ENCODE measurements at regions not wholly inside any gene's neighbourhood (a gene's known extent, or its start where the extent isn't known, plus 50 kb on each side); places are given as distances from the start of the nearest gene placed in this dataset.

DNA sequence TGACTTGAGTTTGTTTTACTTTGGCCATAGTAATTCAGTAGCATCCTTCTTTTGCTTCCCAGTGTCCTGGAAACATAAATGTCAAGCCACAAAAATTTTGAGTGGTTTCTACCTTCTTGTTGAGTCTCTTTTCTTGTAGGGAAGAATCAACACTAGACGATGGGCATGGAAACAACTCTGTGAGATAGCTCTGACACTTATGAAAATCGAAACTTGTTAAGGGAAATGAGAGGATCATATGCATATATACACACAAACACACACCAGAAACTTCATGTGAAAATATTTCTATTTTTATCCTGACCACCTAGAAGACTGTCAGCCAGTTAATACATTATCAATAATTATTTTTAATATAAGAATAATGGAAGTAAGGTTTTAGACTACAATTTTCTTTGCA lies 1247.3 kb upstream of the FLRT2 start:
- TF ChIP-seq, protein P1, sequence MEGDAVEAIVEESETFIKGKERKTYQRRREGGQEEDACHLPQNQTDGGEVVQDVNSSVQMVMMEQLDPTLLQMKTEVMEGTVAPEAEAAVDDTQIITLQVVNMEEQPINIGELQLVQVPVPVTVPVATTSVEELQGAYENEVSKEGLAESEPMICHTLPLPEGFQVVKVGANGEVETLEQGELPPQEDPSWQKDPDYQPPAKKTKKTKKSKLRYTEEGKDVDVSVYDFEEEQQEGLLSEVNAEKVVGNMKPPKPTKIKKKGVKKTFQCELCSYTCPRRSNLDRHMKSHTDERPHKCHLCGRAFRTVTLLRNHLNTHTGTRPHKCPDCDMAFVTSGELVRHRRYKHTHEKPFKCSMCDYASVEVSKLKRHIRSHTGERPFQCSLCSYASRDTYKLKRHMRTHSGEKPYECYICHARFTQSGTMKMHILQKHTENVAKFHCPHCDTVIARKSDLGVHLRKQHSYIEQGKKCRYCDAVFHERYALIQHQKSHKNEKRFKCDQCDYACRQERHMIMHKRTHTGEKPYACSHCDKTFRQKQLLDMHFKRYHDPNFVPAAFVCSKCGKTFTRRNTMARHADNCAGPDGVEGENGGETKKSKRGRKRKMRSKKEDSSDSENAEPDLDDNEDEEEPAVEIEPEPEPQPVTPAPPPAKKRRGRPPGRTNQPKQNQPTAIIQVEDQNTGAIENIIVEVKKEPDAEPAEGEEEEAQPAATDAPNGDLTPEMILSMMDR (IDR thresholded peaks at IDR 0.05) = no peak
- TF ChIP-seq POLR2A (IDR thresholded peaks at IDR 0.05) = no peak
